Coronary artery (tissue), 2 donors: ENCODE measurements at regions not wholly inside any gene's neighbourhood (a gene's known extent, or its start where the extent isn't known, plus 50 kb on each side); places are given as distances from the start of the nearest gene placed in this dataset.
"Not testable (repeated sequence)": the region's sequence is repeated elsewhere in the genome, so short reads cannot be mapped to it uniquely, and the experiment has no call there.

ENCODE experiments used
- DNase-seq: peaks from one replicate; pipeline ENCODE4 v3.0.0-alpha.2; 2017; ENCODE audit warnings: low spot score
- H3K27ac ChIP-seq, 2 donors: fragments of 200-600 bp; sonication (generic); one replicate each; pipeline ENCODE4 v1.5.1; 2016 to 2019
- H3K4me3 ChIP-seq: fragments of 200-600 bp; sonication (generic); 2 replicates; pipeline ENCODE4 v1.5.1; 2016; ENCODE audit warnings: mild to moderate bottlenecking, moderate library complexity
- TF ChIP-seq, protein P1 (sequence below): fragments of 200-600 bp; sonication (generic); IDR thresholded peaks from one replicate; pipeline ENCODE4 v1.5.1; 2019; ENCODE audit warnings: antibody characterized with exemption

- H3K4me3 ChIP-seq: no peak overlapping the region
- TF ChIP-seq, protein P1, sequence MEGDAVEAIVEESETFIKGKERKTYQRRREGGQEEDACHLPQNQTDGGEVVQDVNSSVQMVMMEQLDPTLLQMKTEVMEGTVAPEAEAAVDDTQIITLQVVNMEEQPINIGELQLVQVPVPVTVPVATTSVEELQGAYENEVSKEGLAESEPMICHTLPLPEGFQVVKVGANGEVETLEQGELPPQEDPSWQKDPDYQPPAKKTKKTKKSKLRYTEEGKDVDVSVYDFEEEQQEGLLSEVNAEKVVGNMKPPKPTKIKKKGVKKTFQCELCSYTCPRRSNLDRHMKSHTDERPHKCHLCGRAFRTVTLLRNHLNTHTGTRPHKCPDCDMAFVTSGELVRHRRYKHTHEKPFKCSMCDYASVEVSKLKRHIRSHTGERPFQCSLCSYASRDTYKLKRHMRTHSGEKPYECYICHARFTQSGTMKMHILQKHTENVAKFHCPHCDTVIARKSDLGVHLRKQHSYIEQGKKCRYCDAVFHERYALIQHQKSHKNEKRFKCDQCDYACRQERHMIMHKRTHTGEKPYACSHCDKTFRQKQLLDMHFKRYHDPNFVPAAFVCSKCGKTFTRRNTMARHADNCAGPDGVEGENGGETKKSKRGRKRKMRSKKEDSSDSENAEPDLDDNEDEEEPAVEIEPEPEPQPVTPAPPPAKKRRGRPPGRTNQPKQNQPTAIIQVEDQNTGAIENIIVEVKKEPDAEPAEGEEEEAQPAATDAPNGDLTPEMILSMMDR: no peak
- DNase-seq: no peak
- no peak overlapping the region for H3K27ac ChIP-seq
These were observed 1354.0 kb downstream of the CDH8 start for GRCh38 chr16:60682219-60682618.

DNA sequence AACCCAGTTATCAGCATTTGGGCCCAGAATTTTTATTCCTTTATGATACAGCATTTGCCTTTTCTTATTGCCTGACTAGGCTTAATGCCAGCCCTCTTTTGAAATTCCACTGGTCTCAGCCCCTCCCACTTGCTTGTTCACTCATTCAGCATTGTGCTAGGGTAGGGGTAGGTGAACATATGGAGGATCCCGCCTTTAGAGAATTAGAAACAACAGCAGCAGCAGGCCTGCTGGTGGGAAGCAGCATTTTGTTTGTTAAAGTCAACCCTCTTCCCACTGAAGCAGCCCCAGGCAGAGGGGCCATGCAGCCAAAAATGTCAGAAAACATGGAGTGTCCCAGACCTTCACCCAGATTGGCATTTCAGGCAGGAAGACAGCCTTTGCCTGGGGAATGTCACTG lies 1355.2 kb downstream of the CDH8 start:
- no peak overlapping the region for H3K27ac ChIP-seq
- DNase-seq: no peak
- TF ChIP-seq, protein P1: no peak
- H3K4me3 ChIP-seq: no peak overlapping the region

GRCh38 chr16:60675022-60675421 lies 1361.2 kb downstream of the CDH8 start:
- DNase-seq: no peak
- no peak overlapping the region for H3K27ac ChIP-seq
- TF ChIP-seq, protein P1: no peak
- no peak overlapping the region for H3K4me3 ChIP-seq

DNA sequence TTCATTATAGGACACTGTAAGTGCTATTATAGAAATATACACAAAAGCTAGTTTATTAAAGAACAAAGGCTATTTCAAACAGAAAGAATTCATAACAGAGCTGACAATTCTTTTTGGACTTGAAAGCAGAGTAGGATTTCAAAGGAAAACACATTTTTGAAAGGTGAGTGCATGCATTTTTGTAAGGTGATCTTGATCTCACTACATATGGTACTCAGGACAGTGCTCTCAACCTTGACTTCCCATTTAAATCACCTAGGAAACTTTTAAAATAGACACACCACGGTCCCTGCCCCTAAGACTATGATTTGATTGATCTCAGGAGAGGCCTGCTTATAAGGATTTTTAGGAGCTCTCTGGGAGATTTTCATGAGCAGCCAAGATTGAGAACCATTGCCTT lies 1362.0 kb downstream of the CDH8 start:
- TF ChIP-seq, protein P1: no peak
- Histone ChIP-seq H3K4me3 (no peak overlapping the region), H3K27ac (no peak overlapping the region)
- DNase-seq: no peak

DNA sequence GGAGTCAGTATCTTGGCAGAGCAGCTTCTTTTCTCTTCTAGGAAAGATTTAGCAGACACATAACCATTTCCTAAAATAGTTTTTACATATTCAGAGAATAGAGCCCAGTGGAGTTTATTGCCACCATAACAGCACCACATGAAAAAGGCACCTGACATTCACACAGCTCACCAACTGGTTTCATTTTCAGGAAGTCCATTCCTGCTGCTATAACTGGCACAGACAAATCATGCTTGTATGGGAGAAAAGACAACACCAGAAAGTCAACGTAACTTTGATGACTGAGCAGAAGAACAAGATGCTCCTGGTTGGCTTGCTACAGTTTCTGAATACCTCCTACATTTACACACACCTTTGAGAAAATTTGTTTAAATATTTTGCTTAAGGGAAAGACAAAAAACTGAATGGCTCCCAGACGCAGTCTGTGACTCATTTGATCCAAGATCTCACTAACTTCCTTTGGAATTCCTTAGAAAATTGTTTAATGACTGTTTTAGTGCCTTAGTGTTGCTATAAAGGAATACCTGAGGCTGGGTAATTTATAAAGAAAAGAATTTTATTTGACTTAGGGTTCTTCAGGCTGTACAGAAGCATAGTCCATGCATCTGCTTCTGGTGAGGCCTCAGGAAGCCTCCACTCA lies 1380.6 kb downstream of the CDH8 start:
- Histone ChIP-seq H3K27ac (no peak overlapping the region), H3K4me3 (no peak overlapping the region)
- TF ChIP-seq, protein P1: no peak
- no peak for DNase-seq

- no peak for DNase-seq
- TF ChIP-seq, protein P1: no peak
- no peak overlapping the region for H3K4me3 ChIP-seq
- no peak overlapping the region for H3K27ac ChIP-seq
These were observed 1384.9 kb downstream of the CDH8 start for GRCh38 chr16:60651346-60651745.

DNA sequence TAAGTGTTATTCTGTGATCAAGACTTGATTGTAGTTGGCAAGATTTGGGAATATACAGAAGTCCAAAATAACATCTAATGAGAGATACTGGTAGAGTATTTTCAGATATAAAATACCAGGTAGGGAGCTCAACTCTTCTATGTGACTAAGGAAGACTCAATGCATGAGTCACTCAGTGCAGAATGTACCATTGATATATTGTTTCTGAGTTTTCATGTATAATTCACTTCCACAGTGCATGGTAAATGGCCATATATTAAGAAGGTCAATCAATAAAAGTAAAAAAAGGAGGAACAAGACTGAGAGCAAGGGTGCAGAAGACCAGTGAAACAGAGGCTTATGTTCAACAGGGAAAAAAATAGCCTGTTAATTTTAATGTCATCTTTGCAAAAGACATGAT lies 1387.9 kb downstream of the CDH8 start:
- Histone ChIP-seq H3K27ac (no peak overlapping the region), H3K4me3 (no peak overlapping the region)
- TF ChIP-seq, protein P1: no peak
- no peak for DNase-seq

DNA sequence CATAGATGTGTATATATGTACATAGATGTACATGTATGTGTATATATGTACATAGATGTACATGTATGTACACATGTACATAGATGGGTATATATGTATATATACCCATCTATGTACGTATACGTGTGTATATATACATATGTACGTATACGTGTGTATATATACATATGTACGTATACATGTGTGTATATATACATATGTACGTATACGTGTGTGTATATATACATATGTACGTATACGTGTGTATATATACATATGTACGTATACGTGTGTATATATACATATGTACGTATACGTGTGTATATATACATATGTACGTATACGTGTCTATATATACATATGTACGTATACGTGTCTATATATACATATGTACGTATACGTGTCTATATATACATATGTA lies 1388.8 kb downstream of the CDH8 start:
- not testable (repeated sequence) for H3K27ac ChIP-seq, DNase-seq, H3K4me3 ChIP-seq
